Fibroblast of peridontal ligament (primary cell): ENCODE measurements at regions not wholly inside any gene's neighbourhood (a gene's known extent, or its start where the extent isn't known, plus 50 kb on each side); places are given as distances from the start of the nearest gene placed in this dataset.

ENCODE experiments used
- DNase-seq: peaks from one replicate; pipeline ENCODE4 v3.0.0-alpha.2; 2010; ENCODE audit errors: extremely low read depth

GRCh38 chr3:59446775-59447465, 397.1 kb upstream of the CFAP20DC start:
- DNase-seq = no peak

DNA sequence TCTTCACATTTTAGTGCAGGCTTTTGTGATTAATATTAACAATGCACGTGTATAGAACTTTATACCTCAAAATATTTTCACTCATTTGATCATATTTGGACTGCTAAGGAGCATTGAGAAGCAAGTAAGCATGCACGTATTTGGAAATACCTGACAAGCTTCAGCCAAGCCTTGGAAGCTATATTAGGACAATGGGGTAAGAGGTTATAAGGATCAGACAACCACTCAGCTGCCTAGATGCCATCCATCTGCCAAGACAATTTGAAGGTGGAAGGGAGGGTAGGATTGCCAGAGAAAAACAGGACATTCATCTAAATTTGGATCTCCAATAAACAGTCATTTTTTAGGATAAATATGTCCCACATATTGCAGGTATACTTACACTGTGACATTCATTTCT, 394.9 kb upstream of the CFAP20DC start:
- DNase-seq = no peak

DNA sequence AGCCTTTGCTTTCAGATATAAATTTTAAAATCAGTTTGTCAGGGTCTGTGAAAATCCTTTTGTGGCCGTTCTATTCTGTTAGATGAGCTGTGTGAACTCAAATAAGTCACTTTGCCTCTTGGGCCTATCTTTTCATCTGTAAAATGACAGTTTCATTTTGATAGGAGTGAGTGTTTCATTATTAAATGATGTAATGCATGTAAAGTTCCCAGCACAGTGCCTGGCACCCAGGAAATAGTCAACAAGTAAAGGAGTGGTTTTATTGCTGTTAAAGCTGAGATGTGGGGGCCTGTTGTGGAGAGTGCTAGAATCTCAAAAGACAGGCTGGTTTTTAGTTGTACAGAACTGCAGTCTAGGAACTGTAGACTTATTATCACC, 394.5 kb upstream of the CFAP20DC start:
- no peak for DNase-seq

GRCh38 chr3:59443618-59444293, 393.9 kb upstream of the CFAP20DC start:
- DNase-seq = no peak

DNA sequence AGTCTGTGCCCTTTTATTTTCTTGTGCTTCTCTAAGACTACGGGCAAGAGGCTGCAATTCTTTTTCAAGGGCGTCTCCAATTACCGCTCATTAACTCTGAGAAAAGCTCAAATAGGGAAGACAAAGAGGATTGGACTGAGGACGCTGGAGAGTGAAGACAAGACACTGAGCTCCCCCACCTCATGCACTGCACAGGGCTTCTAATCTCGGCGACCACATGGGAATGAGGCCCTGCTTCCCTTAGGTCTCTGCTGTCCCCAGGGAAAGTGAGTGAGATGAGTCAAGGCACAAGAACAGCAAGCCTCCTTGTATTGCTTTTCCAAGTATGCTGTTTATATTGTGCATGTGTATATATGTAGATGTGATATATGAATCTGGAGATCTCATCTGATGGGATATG, 392.2 kb upstream of the CFAP20DC start:
- no peak for DNase-seq

GRCh38 chr3:59440285-59441028, 390.6 kb upstream of the CFAP20DC start:
- DNase-seq = no peak

DNA sequence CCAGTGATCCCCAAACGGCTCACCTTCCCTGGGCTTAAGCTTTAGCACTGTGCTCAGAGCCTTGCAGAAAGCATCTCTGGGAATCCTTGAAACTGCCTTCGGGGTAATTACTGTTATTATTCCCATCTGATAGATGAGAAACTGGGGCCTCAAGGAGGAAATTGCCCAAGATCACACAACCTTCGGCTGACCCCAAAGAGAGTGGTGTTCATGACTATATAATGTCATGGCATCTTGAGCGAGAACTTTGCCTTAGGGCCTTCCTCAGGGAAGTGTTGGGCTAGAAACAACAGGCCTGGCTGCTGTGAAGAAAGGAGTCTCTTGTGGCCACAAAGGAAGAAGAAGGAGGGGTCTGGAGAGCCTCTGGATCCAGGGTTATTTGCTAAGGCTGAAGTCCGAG, 388.7 kb upstream of the CFAP20DC start:
- no peak for DNase-seq

DNA sequence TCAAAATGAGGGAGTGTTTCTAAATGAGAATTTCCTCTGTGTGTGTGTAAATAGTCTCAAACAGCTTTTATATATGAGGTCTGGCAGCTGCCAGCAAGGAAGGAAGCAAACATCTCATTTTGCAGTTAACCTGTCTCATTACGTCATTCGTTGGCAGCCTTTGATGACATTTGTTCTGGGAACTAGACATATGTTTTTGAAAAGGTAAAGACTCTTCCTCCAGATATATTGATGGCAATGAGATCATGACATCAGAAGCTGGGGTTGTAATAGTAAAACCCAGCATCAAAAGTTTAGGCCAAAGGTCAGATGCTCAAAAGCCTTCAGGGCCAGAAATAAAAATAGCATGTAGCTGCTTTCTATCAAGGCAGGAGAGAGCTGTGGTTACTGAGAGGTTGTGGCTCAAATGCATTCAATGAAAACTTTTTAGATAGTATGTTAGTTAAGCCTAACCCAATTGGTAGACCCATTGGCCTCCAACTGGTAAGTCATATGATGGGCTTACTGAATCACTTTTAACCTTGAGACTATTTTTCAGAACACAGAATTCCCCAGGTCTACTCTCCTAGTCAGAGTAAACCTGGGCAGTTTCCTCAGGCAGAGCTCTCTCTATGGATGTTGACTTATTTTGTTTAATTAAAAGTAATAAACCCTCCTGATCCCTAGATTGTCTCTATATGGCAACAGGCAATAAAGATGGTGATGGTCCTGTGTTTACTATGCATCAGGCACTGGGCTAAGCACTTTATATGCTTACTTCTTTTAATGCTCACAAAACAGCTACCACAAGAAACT, 386.5 kb upstream of the CFAP20DC start:
- no peak for DNase-seq

GRCh38 chr3:59433546-59433945, 383.7 kb upstream of the CFAP20DC start:
- no peak for DNase-seq

GRCh38 chr3:59432665-59433064, 382.8 kb upstream of the CFAP20DC start:
- peak; percentile 34 for DNase-seq

DNA sequence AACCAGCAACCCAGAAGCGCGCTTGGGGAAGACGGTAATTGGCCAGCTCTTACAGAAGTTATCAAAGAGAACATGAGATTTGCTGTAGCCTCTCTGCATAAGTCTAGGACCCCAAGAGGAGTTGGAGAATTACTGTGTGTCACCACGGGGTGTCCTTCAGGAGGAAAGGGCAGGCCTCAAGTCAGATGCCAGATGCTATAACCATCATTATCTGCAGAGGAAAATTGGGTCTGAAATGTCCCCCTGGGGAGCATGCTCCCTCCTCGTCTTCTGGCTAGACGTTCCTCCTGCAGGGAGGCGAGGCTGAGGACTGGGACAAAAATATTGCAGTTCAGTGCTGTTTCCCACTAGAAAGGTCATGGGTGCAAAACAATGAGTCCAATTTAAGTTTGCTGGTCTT, 380.5 kb upstream of the CFAP20DC start:
- DNase-seq = no peak

DNA sequence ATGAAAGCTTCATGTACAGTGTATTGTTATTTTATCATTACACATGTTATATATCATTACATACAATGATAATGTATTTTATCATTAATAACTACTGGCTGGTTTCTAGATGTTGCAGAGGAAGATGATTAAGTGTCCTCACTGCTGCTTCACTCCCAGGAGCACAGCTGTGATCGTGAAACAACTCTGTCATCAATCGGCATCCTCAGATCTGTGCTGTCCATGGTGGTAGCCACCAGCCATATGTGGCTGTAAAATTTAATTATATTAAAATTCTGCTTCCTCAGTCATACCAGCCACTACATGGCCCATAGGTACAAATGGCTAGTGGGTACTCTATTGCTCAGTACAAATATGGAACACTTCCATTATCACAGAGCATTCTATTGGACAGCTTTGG, 379.4 kb upstream of the CFAP20DC start:
- no peak for DNase-seq

GRCh38 chr3:59426821-59427565, 377.2 kb upstream of the CFAP20DC start:
- peak; percentile 89 for DNase-seq

- DNase-seq = no peak
These were observed 376.1 kb upstream of the CFAP20DC start for GRCh38 chr3:59425942-59426341.

GRCh38 chr3:59425371-59425770, 375.5 kb upstream of the CFAP20DC start:
- peak; percentile 77 for DNase-seq

GRCh38 chr3:59424268-59425010, 374.6 kb upstream of the CFAP20DC start:
- peak; percentile 93 for DNase-seq

GRCh38 chr3:59423707-59424106, 373.9 kb upstream of the CFAP20DC start:
- DNase-seq = no peak

GRCh38 chr3:59422312-59422711, 372.5 kb upstream of the CFAP20DC start:
- DNase-seq = peak; percentile 11

DNA sequence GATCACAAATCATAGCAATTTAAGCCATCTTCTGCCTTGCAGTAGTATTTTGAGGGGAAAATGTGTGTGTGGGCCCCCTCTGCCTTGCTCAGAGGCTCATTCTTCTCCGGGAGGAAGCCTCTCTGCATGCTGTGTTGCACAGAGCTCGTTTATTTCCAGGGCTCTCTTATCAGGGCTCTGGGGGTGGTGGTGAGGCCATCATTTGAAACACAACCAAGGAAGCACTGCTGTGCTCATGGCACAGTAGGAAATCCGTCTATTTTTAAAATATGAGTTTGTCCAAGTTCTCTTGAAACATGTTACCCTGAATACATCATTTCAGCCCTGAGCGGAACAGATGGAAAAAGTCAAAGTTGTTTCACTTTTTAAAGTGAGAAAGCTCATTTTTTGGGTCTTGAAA, 369.0 kb upstream of the CFAP20DC start:
- DNase-seq = no peak

GRCh38 chr3:59412516-59412915, 362.7 kb upstream of the CFAP20DC start:
- DNase-seq = no peak

GRCh38 chr3:59411694-59412093, 361.9 kb upstream of the CFAP20DC start:
- DNase-seq = no peak
